Mesothelial cell of epicardium (in vitro differentiated cells): ENCODE measurements at regions not wholly inside any gene's neighbourhood (a gene's known extent, or its start where the extent isn't known, plus 50 kb on each side); places are given as distances from the start of the nearest gene placed in this dataset.

Source experiments
- DNase-seq, 2 experiments: peaks; one replicate each; pipeline ENCODE4 v3.0.0; 2021; ENCODE audit warnings: low spot score in 2 of 2; ENCODE audit not compliant: unreplicated experiment in 2 of 2
- H3K27ac Mint-ChIP-seq: 2 replicates; pipeline ENCODE4 v1.8.0; 2021; ENCODE audit warnings: mixed read lengths
- H3K27me3 Mint-ChIP-seq: 2 replicates; pipeline ENCODE4 v1.8.0; 2021; ENCODE audit warnings: low read depth, mixed read lengths
- H3K36me3 Mint-ChIP-seq: 2 replicates; pipeline ENCODE4 v1.8.0; 2021; ENCODE audit warnings: mixed read lengths
- H3K4me1 Mint-ChIP-seq: 2 replicates; pipeline ENCODE4 v1.8.0; 2021; ENCODE audit warnings: mixed read lengths
- H3K4me3 Mint-ChIP-seq: 2 replicates; pipeline ENCODE4 v1.8.0; 2021; ENCODE audit warnings: mild to moderate bottlenecking, moderate library complexity, mixed read lengths
- H3K9me3 Mint-ChIP-seq: 2 replicates; pipeline ENCODE4 v1.8.0; 2021; ENCODE audit warnings: mixed read lengths
- TF ChIP-seq, protein P1 (sequence below): fragments of 200-600 bp; sonication (generic); IDR thresholded peaks from one replicate; pipeline ENCODE4 v1.5.0; 2021; ENCODE audit warnings: antibody characterized with exemption; ENCODE audit not compliant: unreplicated experiment

DNA sequence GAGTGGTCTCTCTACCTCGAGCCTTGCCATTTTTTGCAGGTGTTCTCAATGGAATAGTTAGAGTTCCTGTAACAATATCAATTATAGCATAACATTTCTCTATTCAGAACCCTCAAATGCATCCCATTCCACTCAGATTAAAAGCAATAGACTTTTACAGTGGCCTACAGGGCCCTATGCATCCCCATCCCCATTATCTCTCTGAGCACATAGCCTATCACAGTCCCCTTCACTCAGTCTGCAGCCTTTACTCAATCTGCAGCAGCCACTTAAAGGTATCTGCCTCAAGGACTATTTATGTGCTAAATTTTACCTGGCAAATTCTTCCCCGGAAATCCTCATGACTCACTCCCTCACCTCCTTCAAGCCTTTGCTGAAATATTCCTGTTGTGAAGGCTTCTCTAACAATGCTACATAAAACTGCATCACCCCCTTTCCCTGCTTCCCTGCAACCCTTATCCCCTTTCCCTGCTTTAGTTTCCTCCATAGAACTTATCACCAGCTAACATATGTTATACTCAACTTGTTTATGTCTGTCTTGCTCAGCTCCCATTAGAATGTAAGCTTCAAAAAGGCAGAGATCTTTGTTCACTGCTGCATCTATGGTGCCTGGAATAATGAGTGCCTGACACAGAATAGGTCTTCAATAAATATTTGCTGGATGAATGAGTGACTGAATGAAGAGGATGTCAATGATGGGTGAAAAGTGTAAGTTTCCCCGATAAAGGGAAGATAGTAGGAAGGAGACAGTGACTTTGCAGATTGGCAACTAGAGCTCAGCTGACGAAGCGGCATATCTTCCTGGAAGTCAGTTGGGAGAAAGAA is 54.1 kb upstream of the ZNF366 start:
- TF ChIP-seq, protein P1, sequence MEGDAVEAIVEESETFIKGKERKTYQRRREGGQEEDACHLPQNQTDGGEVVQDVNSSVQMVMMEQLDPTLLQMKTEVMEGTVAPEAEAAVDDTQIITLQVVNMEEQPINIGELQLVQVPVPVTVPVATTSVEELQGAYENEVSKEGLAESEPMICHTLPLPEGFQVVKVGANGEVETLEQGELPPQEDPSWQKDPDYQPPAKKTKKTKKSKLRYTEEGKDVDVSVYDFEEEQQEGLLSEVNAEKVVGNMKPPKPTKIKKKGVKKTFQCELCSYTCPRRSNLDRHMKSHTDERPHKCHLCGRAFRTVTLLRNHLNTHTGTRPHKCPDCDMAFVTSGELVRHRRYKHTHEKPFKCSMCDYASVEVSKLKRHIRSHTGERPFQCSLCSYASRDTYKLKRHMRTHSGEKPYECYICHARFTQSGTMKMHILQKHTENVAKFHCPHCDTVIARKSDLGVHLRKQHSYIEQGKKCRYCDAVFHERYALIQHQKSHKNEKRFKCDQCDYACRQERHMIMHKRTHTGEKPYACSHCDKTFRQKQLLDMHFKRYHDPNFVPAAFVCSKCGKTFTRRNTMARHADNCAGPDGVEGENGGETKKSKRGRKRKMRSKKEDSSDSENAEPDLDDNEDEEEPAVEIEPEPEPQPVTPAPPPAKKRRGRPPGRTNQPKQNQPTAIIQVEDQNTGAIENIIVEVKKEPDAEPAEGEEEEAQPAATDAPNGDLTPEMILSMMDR = no peak
- no peaks in the 10 kb centered on the region for H3K9me3 Mint-ChIP-seq
- no peak overlapping the region for H3K27ac Mint-ChIP-seq

DNA sequence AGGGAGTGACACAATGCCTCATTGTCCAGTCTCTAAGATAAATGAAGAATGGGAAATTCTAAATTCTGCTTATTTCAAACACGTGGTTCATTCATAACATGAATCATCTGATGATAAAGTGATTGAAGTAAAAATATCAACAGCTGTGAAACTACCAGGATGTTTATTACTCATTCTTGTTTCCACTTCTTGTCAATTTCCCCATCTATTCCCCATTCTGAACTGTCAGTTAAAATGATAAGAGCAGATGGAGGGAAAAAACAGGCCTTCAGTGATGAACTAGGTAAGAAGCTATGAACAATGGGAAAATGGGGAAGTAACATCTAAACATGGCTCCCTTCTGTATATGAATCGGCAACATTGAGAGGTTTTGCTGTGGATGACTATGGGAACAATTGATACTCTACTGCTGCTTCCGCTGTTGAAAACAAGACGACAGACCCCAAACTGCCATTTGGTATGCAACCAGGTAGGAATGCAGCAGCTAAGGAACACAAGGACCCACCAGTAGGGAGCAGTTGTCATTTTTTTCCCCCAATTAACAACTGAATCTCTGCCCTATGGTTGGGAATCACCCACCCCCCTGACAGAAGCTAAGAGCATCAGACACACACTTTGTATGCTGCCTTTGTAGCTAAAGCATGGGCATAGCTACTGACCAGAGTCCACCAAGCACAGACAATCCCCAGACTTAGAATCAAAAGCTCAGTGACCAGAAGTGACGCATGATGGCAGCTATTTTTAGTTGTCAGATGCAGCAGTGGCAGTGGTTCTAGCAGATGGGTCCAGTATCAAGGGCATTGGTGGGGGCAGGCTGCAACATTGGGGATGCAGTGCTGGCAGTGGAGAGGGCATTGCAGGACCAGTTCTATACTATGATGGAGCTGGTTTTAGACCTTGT is 52.9 kb upstream of the ZNF366 start:
- Mint-ChIP-seq H3K36me3 (no peaks in the 10 kb centered on the region), H3K4me1 (peaks cover 24% of the 10 kb centered on the region), H3K9me3 (no peaks in the 10 kb centered on the region), H3K27ac (no peak overlapping the region), H3K4me3 (no peak overlapping the region), H3K27me3 (no peaks in the 10 kb centered on the region)
- DNase-seq = no peak
- TF ChIP-seq, protein P1 = no peak

More for the DNA sequence above, 54.1 kb upstream of the ZNF366 start:
- no peak overlapping the region for H3K4me3 Mint-ChIP-seq
- H3K36me3 Mint-ChIP-seq = no peaks in the 10 kb centered on the region
- H3K27me3 Mint-ChIP-seq = no peaks in the 10 kb centered on the region
- DNase-seq = no peak
- H3K4me1 Mint-ChIP-seq = peaks cover 14% of the 10 kb centered on the region

DNA sequence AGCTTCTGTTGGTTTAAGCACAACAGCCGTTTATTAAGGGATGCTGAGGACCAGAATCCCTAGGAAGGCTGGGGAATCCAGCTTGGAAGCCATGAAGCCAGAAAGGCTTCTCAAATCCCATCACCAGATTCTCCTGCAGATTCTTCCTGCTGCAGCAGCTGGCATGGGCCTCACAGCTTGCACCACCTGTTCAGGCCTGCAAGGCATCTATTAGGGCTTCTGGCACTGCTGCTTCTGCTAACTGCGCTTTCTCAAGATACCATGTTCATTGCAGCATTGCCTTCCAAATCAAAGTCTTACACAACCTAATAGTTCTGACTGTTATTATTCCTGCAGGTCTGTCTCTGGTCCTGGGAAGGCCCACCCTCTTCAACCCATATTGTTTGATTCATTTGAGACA is 51.2 kb upstream of the ZNF366 start:
- no peak overlapping the region for H3K4me3 Mint-ChIP-seq
- DNase-seq = no peak
- TF ChIP-seq, protein P1 = no peak
- no peaks in the 10 kb centered on the region for H3K36me3 Mint-ChIP-seq
- no peak overlapping the region for H3K27ac Mint-ChIP-seq
- H3K27me3 Mint-ChIP-seq = no peaks in the 10 kb centered on the region
- peaks cover 26% of the 10 kb centered on the region for H3K4me1 Mint-ChIP-seq
- H3K9me3 Mint-ChIP-seq = no peaks in the 10 kb centered on the region

DNA sequence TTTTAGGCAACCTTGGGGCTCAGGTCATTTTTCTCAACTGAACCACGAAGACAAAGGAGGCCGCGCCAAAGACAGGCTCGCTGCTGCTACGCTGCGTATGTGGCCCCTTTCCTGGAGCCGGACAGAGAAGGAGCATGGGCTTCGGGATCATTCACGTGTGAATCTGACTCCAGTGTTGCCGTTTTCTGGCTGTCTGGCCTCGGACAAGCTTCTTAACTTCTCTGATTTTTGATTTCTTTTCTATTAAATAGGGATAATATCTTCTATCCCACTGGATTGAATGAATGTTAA is 50.8 kb upstream of the ZNF366 start:
- Mint-ChIP-seq H3K9me3 (no peaks in the 10 kb centered on the region), H3K27me3 (no peaks in the 10 kb centered on the region), H3K27ac (no peak overlapping the region), H3K36me3 (no peaks in the 10 kb centered on the region), H3K4me3 (no peak overlapping the region), H3K4me1 (peaks cover 26% of the 10 kb centered on the region)
- DNase-seq = no peak
- TF ChIP-seq, protein P1 = no peak

DNA sequence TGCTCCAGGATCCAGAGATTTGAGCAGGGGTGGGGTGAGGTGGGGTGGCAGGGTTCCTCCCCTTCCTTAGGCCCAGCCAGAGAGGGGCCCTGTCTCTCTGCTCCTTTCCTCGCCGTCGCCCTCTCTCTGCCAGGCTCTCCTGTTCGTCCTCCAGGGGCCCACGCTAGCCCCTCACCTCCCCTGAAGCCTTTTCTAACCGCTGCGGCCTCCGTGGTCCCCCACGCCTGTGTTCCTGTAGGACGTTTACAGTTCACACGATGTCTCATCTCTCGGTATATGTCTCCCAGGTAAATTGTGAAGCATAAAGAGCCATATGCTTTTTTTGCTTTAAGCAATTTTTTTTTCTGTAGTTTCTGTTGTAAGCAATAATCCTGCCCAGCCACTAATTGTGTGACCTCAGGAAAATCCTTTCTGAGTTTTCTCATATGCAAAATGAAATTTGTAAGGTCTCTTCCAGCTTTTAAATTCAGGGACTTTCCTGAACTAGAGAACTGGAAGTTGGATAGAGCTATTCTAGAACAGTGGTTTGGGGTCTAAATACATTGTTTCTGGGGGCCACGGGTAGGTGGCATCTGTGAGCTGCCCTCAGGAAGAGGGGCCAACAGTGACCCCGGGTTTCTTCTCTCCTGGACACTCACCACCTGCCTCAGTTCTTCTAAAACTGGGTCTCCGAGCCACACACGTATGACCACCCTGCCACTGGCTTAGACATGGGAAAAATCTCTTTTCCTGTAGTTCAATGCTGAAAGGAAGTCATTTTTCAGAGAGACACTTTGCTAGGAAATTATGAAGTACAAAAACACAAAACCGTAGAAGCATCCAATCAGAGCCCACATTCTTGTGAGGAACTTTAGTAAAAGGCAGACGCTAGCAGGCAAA is 50.2 kb upstream of the ZNF366 start:
- Mint-ChIP-seq H3K4me1 (peaks cover 26% of the 10 kb centered on the region), H3K27me3 (no peaks in the 10 kb centered on the region), H3K36me3 (no peaks in the 10 kb centered on the region), H3K27ac (peak overlapping the region; percentile 89), H3K4me3 (peak overlapping the region; percentile 56), H3K9me3 (no peaks in the 10 kb centered on the region)
- TF ChIP-seq, protein P1 = no peak
- DNase-seq = no peak
